ENCODE measurements at regions not wholly inside any gene's neighbourhood (a gene's known extent, or its start where the extent isn't known, plus 50 kb on each side); places are given as distances from the start of the nearest gene placed in this dataset.

- peaks cover 2% of the 10 kb centered on the region for H3K27me3 Mint-ChIP-seq (ENCODE audit: insufficient read depth, low read depth, poor library complexity)
- H3K9me2 ChIP-seq (ENCODE audit: insufficient read depth), result 0 out of 2 replicates have a peak, but pooled peaks cover 6% of the 10 kb centered on the region
- no peaks in the 10 kb centered on the region for H3K4me1 Mint-ChIP-seq
- H4K20me1 ChIP-seq (replicated peaks; ENCODE audit: insufficient read depth), result no peaks in the 10 kb centered on the region
- no peak for TF ChIP-seq EZH2 (IDR thresholded peaks at IDR 0.05; ENCODE audit: low read depth, unreplicated experiment)
- TF ChIP-seq CREB1 (CRISPR knock-in tag; IDR thresholded peaks at IDR 0.05; ENCODE audit: low read depth), result no peak
- no peaks in the 10 kb centered on the region for H3K4me1 ChIP-seq (ENCODE audit: insufficient read depth)
- no peak for ATAC-seq
- H3K27ac ChIP-seq (ENCODE audit: low read depth), result no peak overlapping the region
- no peaks in the 10 kb centered on the region for H3K36me3 ChIP-seq (ENCODE audit: insufficient read depth)
- no peaks in the 10 kb centered on the region for H3F3A ChIP-seq (replicated peaks; ENCODE audit: low read depth)
- H3K27ac Mint-ChIP-seq, result no peak overlapping the region
- no peak overlapping the region for H2AFZ ChIP-seq
- no peaks in the 10 kb centered on the region for H3K9me3 Mint-ChIP-seq
- no peak overlapping the region for H3K4me2 ChIP-seq
- H3K4me3 Mint-ChIP-seq, result no peak overlapping the region
- no peak for DNase-seq (ENCODE audit: low spot score)
- H3K36me3 Mint-ChIP-seq (ENCODE audit: low read depth), result no peaks in the 10 kb centered on the region
- no peak overlapping the region for H3K4me3 ChIP-seq
- H3K79me2 ChIP-seq (replicated peaks; ENCODE audit: insufficient read depth), result no peaks in the 10 kb centered on the region
- no peaks in the 10 kb centered on the region for H3K27me3 ChIP-seq (ENCODE audit: insufficient read depth)
Measured at GRCh38 chr18:76121011-76121410, 374.0 kb downstream of the ZNF516 start.

GRCh38 chr18:76115580-76115979 is 379.5 kb downstream of the ZNF516 start:
- Mint-ChIP-seq H3K9me3 (peaks cover 2% of the 10 kb centered on the region; the same call in 1 of the 3 replicates), H3K4me1 (no peaks in the 10 kb centered on the region), H3K27me3 (ENCODE audit: insufficient read depth, low read depth, poor library complexity) (no peaks in the 10 kb centered on the region), H3K4me3 (no peak overlapping the region), H3K36me3 (ENCODE audit: low read depth) (no peaks in the 10 kb centered on the region), H3K27ac (no peak overlapping the region)
- H3K27ac ChIP-seq (ENCODE audit: low read depth), result no peak overlapping the region
- H3K4me2 ChIP-seq, result no peak overlapping the region
- H3K4me1 ChIP-seq (ENCODE audit: insufficient read depth), result no peaks in the 10 kb centered on the region
- H3K27me3 ChIP-seq (ENCODE audit: insufficient read depth), result no peaks in the 10 kb centered on the region
- H3K36me3 ChIP-seq (ENCODE audit: insufficient read depth), result no peaks in the 10 kb centered on the region
- H3K9me2 ChIP-seq (ENCODE audit: insufficient read depth), result 0 out of 2 replicates have a peak, but pooled peaks cover 6% of the 10 kb centered on the region
- no peak overlapping the region for H3K4me3 ChIP-seq
- ATAC-seq (no peak), DNase-seq (ENCODE audit: low spot score) (no peak)
- no peaks in the 10 kb centered on the region for H3K79me2 ChIP-seq (replicated peaks; ENCODE audit: insufficient read depth)
- no peak overlapping the region for H2AFZ ChIP-seq
- H3F3A ChIP-seq (replicated peaks; ENCODE audit: low read depth), result no peaks in the 10 kb centered on the region
- H4K20me1 ChIP-seq (replicated peaks; ENCODE audit: insufficient read depth), result no peaks in the 10 kb centered on the region
- TF ChIP-seq NANOG (IDR thresholded peaks at IDR 0.05; ENCODE audit: borderline replicate concordance) (no peak), POLR2AphosphoS5 (IDR thresholded peaks at IDR 0.05; ENCODE audit: low read depth) (no peak), CTCF (conservative IDR thresholded peaks at IDR 0.05; ENCODE audit: low read depth in 2 of 2) (no peak), EZH2phosphoT487 (IDR thresholded peaks at IDR 0.05; ENCODE audit: unreplicated experiment) (no peak), JUNB (IDR thresholded peaks at IDR 0.05; ENCODE audit: unreplicated experiment) (no peak), ZNF331 (CRISPR knock-in tag; IDR thresholded peaks at IDR 0.05; ENCODE audit: low read depth) (no peak), REST (IDR thresholded peaks at IDR 0.05; ENCODE audit: unreplicated experiment) (no peak), ZNF462 (CRISPR knock-in tag; IDR thresholded peaks at IDR 0.05) (no peak)

All from GM23338 (cell line).